ENCODE measurements at regions not wholly inside any gene's neighbourhood (a gene's known extent, or its start where the extent isn't known, plus 50 kb on each side); places are given as distances from the start of the nearest gene placed in this dataset.

DNA sequence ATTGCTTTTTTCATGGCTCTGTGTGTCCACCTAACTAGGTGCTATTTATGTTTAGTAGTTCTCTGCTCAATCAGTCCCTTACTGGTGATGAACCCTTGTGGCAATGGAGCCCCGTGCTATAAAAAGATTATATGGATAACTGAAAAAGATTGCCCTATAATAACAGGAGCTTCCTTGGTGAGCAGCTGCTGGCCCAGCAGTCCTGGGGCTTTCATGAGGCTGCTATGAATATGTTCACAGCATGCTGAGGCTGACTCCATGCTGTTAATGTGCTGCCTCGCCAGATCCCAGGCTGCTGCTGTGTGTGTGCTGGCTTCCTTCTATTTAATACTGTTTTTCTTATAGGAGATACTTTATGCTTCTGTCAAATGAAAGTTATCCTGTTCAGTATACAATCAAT is 357.5 kb downstream of the TAF11L14 start:
- intact Hi-C loops (cut with DNase I) = no loop called here
- Histone ChIP-seq H3K27ac (no peak overlapping the region), H3K4me3 (no peak overlapping the region), H3K9me3 (no peaks in the 10 kb centered on the region), H3K4me1 (no peaks in the 10 kb centered on the region), H3K27me3 (no peaks in the 10 kb centered on the region), H3K36me3 (no peaks in the 10 kb centered on the region)
- DNase-seq (ENCODE audit: low spot score in 2 of 2) = no peak
- TF ChIP-seq, protein P1, sequence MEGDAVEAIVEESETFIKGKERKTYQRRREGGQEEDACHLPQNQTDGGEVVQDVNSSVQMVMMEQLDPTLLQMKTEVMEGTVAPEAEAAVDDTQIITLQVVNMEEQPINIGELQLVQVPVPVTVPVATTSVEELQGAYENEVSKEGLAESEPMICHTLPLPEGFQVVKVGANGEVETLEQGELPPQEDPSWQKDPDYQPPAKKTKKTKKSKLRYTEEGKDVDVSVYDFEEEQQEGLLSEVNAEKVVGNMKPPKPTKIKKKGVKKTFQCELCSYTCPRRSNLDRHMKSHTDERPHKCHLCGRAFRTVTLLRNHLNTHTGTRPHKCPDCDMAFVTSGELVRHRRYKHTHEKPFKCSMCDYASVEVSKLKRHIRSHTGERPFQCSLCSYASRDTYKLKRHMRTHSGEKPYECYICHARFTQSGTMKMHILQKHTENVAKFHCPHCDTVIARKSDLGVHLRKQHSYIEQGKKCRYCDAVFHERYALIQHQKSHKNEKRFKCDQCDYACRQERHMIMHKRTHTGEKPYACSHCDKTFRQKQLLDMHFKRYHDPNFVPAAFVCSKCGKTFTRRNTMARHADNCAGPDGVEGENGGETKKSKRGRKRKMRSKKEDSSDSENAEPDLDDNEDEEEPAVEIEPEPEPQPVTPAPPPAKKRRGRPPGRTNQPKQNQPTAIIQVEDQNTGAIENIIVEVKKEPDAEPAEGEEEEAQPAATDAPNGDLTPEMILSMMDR (IDR thresholded peaks at IDR 0.05) = no peak

- TF ChIP-seq, protein P1 (IDR thresholded peaks at IDR 0.05) = no peak
- no peak overlapping the region for H3K4me3 ChIP-seq
- intact Hi-C loops (cut with DNase I) = no loop called here
These were observed 358.0 kb downstream of the TAF11L14 start for GRCh38 chr5:17992291-17992690.

DNA sequence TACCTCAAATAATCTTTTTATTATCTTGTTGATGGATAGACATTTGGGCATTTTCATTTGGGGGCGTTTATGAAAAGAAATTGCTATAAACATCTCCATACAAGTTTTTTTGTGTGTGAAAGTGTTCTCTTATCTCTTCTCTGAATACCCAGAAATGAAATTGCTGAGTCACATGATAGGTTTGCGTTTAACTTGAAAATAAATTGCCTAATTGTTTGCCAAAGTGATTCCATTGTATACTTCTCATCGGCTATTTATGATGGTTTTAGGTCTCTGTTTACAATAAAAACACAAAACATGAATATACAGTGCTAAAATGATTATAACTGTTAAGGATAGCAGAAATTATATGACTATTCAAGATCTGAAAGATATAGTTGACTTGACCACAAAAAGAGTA is 361.7 kb downstream of the TAF11L14 start:
- no peaks in the 10 kb centered on the region for H3K9me3 ChIP-seq
- DNase-seq (ENCODE audit: low spot score in 2 of 2) = no peak

More at GRCh38 chr5:17992291-17992690, 358.0 kb downstream of the TAF11L14 start:
- Histone ChIP-seq H3K9me3 (no peaks in the 10 kb centered on the region), H3K27me3 (no peaks in the 10 kb centered on the region), H3K27ac (no peak overlapping the region), H3K4me1 (no peaks in the 10 kb centered on the region), H3K36me3 (no peaks in the 10 kb centered on the region)
- no peak for DNase-seq (ENCODE audit: low spot score in 2 of 2)

GRCh38 chr5:17999858-18000257 is 365.6 kb downstream of the TAF11L14 start:
- no peaks in the 10 kb centered on the region for H3K36me3 ChIP-seq
- H3K4me1 ChIP-seq = no peaks in the 10 kb centered on the region
- no peak overlapping the region for H3K4me3 ChIP-seq
- TF ChIP-seq, protein P1 (IDR thresholded peaks at IDR 0.05) = no peak
- no peak overlapping the region for H3K27ac ChIP-seq
- H3K27me3 ChIP-seq = no peaks in the 10 kb centered on the region
- no peak for DNase-seq (ENCODE audit: low spot score in 2 of 2)
- intact Hi-C loops (cut with DNase I) = no loop called here
- H3K9me3 ChIP-seq = no peaks in the 10 kb centered on the region

More for the DNA sequence above, 361.7 kb downstream of the TAF11L14 start:
- H3K4me3 ChIP-seq = no peak overlapping the region
- H3K4me1 ChIP-seq = no peaks in the 10 kb centered on the region
- H3K27ac ChIP-seq = no peak overlapping the region
- H3K27me3 ChIP-seq = no peaks in the 10 kb centered on the region
- TF ChIP-seq, protein P1 (IDR thresholded peaks at IDR 0.05) = no peak
- H3K36me3 ChIP-seq = no peaks in the 10 kb centered on the region
- intact Hi-C loops (cut with DNase I) = no loop called here

DNA sequence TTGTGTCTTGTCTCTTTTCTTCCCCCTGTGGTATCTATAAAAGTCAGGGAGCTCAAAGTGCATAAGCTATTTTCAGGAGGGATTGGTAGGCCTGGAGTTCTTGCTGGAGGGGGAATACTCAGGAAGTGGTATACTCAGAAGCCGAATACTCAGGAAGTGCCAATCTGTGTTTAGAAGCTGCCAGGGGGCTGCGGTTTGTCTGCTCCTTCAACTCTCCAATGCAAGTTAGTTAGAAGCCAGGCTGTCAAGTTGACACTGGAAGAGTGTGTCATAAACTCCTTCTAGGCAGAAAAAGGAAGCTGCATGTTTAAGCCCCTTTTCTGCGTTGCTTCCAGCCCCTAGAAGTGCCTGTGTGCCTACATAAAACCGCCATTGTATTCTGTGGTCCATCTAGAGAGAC is 366.5 kb downstream of the TAF11L14 start:
- TF ChIP-seq, protein P1 (IDR thresholded peaks at IDR 0.05) = no peak
- no peak for DNase-seq (ENCODE audit: low spot score in 2 of 2)
- Histone ChIP-seq H3K4me1 (no peaks in the 10 kb centered on the region), H3K27ac (no peak overlapping the region), H3K36me3 (no peaks in the 10 kb centered on the region), H3K4me3 (no peak overlapping the region), H3K9me3 (no peaks in the 10 kb centered on the region), H3K27me3 (no peaks in the 10 kb centered on the region)
- intact Hi-C loops (cut with DNase I) = no loop called here

DNA sequence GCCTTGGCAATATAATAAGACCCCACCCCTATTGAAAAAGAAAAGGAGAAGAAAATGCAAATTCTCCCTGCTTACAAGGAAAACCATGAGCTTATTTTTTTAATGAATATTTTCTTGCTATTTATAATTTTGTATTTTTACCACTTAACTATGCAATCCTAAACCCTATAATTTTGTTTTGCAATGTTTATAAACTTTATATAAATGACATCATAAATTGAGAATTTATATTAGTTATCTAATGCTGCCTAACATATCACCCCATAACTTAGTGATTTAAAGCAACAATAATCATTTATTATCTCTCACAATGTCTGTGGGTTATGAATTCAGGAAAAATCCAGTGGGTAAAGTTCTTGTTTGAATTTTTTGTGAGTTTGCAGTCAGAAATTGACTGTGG is 369.1 kb downstream of the TAF11L14 start:
- intact Hi-C loops (cut with DNase I) = no loop called here
- H3K36me3 ChIP-seq = no peaks in the 10 kb centered on the region
- no peaks in the 10 kb centered on the region for H3K4me1 ChIP-seq
- no peak for DNase-seq (ENCODE audit: low spot score in 2 of 2)
- no peaks in the 10 kb centered on the region for H3K9me3 ChIP-seq
- H3K27me3 ChIP-seq = no peaks in the 10 kb centered on the region
- TF ChIP-seq, protein P1 (IDR thresholded peaks at IDR 0.05) = no peak
- no peak overlapping the region for H3K27ac ChIP-seq
- no peak overlapping the region for H3K4me3 ChIP-seq
